NCI-H748 (cell line): ENCODE measurements at regions not wholly inside any gene's neighbourhood (a gene's known extent, or its start where the extent isn't known, plus 50 kb on each side); places are given as distances from the start of the nearest gene placed in this dataset.
"Not testable (repeated sequence)": the region's sequence is repeated elsewhere in the genome, so short reads cannot be mapped to it uniquely, and the experiment has no call there.

ENCODE experiments used
- DNase-seq: peaks from one replicate; lab custom pipeline; 2025; ENCODE audit not compliant: unreplicated experiment; lab: John Stamatoyannopoulos, UW

DNA sequence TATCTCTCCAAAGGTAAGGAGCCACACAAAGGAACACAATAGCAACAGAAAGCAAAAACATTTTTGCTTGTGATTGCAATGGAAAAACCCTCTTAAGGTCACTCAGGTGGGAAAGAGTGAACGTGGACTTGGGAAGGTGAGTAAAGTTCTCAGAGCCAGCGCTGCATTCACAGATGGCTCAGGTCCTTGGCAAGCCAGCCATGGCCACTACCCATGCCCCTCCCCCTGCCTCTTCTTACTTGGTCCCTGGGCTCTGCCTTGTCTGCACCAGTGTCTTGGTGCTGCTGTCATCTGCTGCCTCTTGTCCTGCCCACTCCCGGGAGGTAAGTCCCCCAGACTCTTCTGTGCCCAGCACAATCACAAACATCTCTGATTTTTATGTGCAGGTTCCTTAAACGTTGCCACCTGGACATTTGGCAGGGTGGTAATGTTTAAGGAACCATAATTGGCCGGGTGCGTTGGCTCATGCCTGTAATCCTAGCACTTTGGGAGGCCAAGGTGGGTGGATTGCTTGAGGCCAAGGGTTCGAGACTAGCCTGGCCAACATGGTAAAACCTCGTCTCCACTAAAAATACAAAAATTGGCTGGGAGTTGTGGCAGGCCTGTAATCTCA, 74.6 kb downstream of the FEM1C start:
- DNase-seq, result no peak

DNA sequence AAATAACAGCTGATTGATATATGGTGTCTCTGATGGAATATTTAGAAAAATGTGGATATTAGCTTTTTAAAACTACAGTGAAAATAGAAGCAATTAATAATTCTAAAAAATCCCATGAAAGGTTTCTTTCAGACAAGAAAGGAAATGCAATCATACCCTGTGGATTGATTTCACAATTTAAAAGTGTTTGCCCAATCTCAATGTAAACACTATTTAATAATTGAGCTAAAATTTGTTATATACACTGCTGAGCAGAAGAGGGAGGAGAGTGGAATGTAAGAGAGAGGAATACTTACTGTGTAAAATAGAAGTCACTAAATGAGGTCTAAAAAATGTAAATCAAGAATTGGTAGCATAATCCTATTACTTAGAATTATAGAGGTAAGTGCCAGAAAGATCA, 76.9 kb downstream of the FEM1C start:
- DNase-seq, result no peak

DNA sequence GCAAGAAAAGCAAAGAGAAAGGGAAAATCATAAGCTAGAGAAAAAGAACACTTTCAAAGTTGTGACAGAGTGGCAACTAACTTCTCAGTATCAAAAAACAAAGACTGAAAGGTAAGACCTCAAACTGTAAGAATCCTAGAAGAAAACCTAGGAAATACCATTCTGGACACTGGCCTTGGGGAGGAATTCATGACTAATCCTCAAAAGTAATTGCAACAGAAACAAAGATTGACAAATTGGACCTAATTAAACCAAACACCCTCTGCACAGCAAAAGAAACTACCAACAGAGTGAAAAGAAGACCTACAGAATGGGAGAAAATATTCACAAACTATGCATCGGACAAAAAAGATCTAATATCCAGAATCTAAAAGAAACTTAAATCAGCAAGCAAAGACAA, 79.1 kb downstream of the FEM1C start:
- no peak for DNase-seq

DNA sequence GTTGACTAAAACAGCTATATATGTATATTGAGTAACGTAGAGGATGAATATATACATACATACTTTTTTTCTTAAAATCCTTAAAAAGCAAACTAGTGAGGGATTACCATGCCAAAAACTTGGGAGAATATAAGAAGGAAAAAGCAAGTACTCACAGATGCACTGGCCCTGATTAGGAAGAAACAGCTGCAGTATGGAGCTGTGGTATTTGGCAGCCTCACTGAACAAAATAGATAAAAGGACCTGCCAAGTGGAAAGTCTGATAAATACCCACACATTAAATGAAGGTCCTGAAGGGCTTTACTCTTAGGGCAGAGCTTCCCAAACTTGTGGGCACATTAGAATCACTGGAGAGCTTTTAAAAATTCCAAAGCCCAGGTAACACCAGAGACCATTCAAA, 80.6 kb downstream of the FEM1C start:
- DNase-seq, result no peak

DNA sequence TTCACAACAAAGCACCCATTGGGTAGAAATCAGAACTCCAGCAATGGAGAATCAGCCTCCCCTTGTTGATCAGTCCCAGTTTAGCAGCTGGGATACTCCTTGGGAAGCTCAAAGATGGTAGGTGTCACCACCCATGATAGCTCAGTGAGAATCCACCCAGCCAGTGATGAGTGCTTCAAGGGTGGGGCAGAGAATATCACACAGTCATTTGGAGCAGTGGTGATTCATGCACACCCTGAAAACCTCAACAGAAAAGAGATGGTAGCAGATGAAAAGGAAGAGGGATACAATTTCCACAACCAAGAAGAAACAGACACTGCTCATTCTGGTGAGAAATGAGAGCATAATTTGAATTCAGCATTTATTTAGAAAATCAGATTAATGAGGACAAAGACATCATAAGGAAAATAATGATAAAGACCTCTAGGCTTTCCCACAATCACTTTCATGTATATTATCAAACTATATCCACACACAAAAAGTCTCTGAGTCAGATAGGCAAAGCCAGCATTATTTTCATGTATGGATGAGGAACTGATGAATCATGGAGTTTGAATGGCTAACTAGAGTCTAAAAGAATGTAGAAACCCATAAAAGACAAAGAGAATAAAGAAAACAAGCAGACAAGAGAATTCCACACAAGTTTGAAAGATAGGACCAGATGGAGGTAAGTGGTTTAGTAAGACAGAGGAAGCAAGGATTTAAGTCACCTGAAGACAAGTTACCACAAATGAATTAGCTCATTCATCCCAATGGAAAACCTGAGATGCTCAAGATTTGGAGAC, 82.9 kb downstream of the FEM1C start:
- DNase-seq, result no peak

DNA sequence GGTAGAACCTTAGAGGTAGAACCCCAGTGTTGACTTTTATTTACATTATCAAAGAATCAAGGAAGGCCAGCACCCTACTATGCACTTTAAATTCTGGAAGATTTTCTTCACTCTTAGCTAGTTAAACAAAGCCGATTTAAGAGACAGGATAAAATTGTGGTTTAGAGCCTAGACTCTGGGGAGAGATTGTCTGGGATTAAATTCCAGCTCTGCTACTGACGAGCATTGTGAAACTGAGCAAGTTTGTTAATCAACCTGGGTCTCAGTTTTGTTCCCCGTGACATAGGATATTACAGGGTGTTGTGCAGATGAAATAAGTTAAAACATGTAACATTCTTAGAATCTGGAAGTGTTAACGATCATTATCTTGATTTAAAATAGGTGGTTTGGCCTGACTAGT, 83.5 kb downstream of the FEM1C start:
- no peak for DNase-seq

DNA sequence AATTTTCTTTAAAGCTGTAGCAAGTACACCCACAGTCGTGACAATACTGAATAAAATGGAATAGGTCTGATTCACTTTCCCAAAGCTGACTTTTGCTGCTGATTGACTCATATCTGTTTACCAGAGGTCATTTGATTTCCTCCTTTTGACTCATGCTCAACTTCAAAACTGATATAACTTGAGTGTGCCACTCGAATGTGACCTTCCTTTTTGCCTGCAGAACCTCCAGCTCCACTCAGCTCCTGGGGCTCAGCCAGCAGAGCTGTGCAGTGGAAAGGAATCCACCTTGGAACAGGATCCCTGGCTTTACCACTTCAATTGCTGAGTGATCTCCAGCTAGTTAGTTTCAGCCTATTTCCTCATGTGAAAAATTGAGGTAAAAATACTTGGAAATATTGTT, 84.1 kb downstream of the FEM1C start:
- no peak for DNase-seq

DNA sequence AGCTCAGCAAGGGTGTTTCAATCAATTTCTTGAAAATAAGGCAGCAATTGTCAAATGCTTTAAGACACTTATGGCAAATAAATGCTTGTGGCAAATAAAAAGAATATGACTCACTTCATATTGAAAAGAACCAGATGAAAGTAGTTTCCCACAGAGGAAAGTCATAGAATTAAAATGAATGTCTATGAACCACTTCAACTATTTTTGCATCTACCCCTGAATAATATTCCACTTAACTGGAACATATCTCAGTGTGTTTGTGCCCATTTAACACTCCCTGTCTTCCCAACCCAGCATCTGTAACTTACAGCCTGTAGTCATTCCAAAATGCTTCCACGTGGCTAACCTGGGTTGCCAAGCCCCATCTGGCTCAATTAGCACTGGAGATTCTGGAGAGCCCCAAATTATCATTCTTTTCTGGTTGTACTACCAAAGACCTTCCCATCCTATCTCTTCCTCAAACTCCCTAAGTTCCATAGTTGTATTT, 84.7 kb downstream of the FEM1C start:
- no peak for DNase-seq

DNA sequence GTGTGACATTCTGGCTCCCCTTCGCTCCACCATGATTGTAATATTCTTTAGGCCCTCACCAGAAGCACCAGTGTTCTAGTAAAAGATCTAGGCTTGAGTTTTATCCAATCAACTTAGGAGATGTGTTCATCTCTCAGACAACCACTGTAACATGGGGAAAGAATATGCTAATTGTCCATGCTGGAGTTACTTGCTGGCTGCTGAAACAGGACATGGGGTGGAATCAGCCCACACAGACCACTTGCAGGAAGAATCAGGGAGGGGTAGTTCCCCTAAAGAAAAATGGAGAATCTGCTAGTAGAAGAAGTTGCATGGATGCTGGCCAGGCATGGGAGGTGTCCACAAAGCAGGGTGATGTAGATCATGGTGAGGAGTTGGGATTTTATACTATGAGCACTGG, 86.2 kb downstream of the FEM1C start:
- DNase-seq, result no peak

DNA sequence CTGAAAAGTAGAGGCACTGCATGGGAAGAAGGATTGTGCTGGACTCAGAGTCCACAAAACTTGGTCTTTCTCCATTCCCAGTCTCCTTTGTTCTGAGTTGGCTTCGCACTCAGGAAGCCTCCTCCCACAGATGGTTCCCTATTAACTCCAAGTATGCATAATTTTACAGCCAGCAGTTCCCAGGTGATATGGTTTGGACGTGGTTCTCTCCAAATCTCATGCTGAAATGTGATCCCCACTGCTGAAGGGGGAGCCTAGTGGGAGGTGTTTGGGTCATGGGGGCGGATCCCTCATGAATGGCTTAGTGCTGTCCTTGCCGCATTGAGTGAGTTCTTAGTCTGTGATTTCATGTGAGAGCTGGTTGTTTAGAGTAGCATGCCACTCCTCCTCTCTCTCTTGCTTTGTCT, 86.6 kb downstream of the FEM1C start:
- no peak for DNase-seq

DNA sequence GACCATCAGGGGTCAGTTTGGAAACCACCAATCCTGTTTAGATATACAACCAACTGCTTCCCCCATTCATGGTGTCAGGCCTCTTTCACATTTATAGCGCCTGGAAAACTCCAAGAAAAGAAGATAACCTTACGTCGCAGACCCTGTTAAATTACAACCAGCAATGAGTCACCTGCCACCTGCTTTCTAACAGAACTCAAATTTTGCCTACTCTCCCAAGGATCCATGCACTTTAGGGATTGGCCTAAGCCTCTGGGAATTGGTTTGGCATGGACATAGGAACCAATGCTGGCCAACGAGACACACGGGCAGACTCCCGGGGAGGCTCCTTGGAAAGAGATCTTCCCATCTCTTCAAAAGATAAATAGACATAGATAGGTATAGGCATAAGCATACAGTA, 87.0 kb downstream of the FEM1C start:
- no peak for DNase-seq

DNA sequence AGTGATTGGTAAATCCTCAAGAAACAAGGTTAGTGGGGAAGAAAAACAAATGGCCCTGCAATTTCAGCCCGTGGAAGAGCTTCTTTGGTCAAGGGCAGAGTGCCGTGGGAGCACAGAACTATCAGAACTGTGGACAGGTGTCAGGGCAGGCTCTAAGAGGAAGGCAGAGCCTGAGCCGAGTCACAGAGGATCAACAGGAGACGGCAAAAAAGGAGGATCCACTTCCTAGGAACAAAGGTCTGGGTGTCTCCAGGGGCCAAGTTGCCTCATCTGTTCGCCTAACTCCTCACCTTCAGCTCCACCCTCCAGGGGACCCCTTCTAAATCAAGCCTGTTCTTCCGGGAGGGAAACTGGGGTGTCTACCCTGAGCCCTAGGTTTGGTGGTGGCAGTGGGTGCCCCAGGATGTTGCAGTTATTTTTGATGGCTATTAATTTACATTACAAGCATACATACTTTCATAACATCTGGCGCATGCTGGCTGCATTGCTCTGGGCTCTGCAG, 88.0 kb downstream of the FEM1C start:
- no peak for DNase-seq

DNA sequence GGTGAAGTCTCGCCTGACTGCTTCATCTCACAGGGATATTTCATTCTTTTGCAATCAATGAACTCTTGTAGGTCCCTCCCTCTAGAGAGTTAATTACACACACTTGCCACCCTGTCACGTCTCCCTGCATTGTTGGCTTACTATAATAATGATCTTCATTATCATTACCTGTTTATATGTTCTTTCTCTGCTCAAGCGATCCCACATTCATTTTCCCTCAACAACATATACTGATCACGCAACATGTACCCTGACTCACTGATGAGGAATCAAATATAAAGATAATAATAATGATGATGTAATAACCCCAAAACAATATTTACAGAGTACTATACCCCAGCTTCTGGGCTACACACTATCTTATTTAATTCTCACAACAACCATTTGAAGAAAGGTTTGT, 88.5 kb downstream of the FEM1C start:
- DNase-seq, result no peak

DNA sequence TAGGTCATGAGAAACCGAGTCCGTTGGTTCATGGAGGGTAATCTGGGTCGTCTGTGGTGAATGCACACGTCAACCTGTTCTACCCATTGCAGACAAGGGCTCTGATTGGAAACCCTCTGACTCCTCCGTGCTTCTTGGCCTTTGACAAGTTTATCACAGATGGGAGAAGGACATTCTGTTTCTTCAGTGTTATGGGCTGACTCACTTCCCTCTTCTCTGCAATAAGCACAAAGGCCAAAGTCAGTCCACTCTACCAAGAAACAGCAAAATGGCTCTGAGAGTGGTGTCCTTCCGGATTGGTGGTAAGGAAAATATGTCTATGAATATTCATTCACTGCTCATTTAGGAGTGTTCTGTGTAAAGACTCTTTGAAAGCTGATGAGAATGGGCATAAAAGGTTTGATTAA, 89.3 kb downstream of the FEM1C start:
- no peak for DNase-seq

DNA sequence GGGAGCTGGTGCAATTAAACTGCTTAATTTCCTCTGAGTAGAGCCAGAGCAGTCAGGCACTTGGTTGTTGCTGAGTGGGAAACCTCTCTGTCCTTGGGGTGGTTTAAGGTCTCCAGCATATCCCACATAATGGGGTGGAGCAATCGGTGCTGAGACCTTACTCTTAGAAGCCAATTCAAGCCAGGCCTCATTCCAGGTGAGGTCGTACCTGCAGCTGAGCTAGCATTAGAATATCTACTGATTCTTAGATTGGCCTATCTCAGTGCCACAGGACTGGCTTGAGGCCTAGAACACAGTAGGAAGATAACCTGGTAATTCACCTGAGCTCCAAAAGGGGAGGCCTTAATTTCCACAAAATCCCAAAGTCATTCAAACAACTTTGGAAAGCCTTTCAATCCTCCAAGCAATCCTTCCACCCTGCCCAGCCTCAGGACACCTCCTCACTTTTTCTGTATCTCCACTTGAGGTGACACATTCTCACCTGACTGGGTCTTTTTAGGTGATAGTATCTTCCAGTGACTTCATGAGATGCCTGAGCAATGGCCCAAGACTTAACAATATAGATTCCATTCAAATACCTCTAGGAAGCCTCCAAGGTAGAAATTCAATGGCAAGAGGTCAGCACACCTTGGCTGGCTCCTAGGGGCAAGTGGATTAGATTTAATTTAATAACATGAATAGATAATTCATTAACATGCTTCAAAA, 91.0 kb downstream of the FEM1C start:
- DNase-seq, result no peak

DNA sequence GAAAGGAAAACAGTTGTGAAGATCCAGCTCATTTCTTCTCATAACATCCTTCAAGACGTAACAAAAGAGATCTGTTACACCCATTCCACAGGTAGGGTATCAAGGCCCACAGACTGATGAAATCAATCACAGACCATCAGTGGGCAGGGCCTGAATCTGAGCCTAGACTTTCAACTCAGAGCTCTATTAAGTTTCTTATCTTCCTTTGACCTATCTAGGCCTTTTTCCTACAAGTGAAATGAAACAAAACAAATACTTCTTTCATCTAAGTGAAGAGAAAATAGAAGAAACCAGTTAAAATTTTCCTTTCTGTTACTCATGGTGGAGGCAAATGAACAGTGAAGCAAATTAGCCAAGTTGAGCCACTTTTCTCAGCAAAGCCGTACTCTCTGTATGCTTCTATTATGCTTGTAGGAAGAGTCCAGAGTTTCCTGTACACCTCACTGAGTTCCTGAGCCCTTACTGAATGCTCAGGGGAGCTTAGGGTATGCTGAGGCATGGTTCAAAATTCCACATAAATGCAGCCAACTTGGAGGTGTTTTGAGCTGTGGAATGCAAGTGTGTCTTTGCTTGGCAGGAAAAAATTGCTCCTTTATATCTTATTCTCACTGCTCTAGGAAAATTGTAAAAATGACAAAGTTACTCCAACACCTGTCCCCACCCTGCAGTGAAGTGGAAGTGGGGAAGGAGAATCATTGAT, 91.9 kb downstream of the FEM1C start:
- no peak for DNase-seq

DNA sequence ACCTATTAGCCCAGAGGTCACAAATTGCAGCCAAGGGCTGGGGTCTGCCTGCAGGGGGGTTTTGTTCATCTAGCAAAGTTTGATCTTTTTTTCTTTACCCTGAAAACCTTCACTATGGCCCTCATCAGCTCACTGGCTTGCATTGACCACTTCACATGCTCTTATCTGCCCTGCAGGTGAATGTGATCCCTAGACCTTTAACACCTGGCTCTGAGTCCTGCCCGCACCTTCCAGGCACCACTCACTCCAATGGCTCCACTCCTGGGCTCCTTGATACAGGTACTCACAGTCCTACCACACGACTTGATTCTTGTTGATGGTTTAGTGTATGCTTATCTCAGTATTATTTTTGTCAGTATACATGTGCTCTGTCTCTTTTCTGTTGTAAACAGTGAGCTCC, 92.5 kb downstream of the FEM1C start:
- DNase-seq, result no peak

DNA sequence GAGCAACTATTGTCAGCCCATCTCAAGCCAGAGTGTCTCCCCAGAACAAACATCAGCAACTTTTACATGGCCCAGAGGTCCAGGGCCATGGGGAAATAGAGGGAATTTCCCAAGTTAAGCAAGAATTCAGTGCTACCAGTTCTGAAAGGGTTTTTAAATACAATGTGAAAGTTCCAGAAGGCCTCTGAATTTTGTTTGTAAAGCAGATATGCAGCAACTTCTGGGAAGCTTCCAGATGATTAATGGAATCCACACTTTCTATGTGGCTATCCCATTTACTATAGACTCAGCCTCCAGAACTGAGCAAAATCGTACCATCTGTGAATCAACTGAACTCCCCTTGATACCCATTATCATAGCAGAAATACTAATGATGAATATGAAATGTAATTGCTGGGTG, 93.8 kb downstream of the FEM1C start:
- DNase-seq, result no peak

DNA sequence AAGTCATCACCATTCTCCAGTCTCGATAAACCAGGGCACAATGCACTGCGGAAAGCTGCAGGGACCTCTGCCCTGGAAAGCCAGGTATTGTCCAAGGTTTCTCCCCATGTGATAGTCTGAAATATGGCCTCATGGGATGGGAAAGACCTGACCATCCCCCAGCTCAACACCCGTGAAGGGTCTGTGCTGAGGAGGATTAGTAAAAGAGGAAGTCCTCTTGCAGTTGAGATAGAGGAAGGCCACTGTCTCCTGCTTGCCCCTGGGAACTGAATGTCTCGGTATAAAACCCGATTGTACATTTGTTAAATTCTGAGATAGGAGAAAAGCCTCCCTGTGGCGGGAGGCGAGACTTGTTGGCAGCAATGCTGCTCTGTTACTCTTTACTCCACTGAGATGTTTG, 95.9 kb downstream of the FEM1C start:
- DNase-seq, result not testable (repeated sequence)

DNA sequence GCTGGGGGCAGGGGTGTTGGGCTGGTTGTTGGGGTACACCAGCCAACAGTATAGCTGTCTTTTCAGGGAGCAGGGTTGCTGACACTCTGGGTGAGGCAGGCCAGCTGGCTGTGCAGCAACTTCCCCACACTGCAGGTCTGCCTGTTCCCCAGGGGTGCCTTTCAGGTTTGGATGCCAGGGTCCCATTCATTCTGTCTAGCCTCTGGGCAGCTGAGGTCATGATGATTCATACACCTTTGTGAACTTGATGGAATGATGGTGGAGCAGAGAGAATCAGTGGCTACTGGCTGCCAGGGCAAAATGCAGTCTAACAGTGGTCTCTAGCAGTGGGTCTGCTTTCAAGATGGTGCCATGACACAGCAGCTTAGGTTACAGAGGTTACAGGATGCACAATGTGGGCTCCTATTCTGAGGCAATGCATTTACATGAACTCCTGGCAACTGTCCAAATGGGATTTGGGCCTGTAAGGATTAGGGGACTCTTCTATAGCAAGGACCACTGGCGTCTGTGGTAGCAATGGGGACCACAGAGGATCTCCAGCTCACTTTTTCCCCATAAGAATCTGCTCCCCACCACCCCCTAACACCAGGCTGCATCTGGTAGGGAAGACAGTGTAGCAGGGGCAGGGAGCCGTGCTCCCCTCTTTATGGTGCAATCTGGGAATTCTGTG, 103.7 kb downstream of the FEM1C start:
- no peak for DNase-seq

DNA sequence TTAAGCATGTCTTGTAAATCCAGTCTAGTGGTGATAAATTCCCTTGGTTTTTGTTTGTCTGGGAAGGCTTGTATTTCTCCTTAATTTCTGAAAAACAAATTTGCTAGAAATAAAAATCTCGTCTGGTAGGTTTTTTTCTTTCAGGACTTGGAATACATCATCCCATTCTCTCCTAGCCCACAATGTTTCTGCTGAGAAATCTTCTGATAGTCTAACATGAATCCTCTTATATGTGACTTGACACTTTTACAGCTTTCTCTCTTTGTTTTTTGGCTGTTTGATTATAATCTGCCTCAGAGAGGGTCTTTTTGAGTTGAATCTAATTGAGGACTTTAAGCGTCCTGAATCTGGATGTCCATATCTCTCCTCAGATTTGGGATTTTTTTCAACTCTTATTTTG, 104.9 kb downstream of the FEM1C start:
- no peak for DNase-seq
